Breast epithelium (tissue), 4 donors: ENCODE measurements at regions not wholly inside any gene's neighbourhood (a gene's known extent, or its start where the extent isn't known, plus 50 kb on each side); places are given as distances from the start of the nearest gene placed in this dataset.
A peak's percentile ranks its signal among the peaks of the same experiment; 100 is the strongest.

Experiments
- DNase-seq, 2 donors: peaks; one replicate each; pipeline ENCODE4 v3.0.0-alpha.2; 2019; ENCODE audit warnings: low spot score in 2 of 2
- H3K27ac ChIP-seq, 2 donors: fragments of 200-600 bp; sonication (generic) in 1 of 2; one replicate each; pipeline ENCODE4 v1.5.1; 2016 to 2019; ENCODE audit warnings: mild to moderate bottlenecking in 1 of 2
- H3K27me3 ChIP-seq, 2 donors: fragments of 200-600 bp; sonication (generic) in 1 of 2; one replicate each; pipeline versions ENCODE4 v1.5.1 to v1.6.0; 2017 to 2019; ENCODE audit warnings: control low read depth in 1 of 2, mild to moderate bottlenecking in 1 of 2
- H3K36me3 ChIP-seq: fragments of 200-600 bp; one replicate; pipeline ENCODE4 v1.5.1; 2019
- H3K4me1 ChIP-seq, 2 donors: fragments of 200-600 bp; sonication (generic); one replicate each; pipeline ENCODE4 v1.5.1; 2016 to 2019; ENCODE audit warnings: control low read depth in 1 of 2
- H3K4me3 ChIP-seq, 3 donors: fragments of 200-600 bp; sonication (generic); 1 replicate in 2 of 3; 2 replicates in 1 of 3; pipeline ENCODE4 v1.5.1; 2016 to 2019; ENCODE audit warnings: mild to moderate bottlenecking in 3 of 3, moderate library complexity in 2 of 3
- H3K9me3 ChIP-seq, 2 donors: fragments of 200-600 bp; sonication (generic) in 1 of 2; one replicate each; pipeline ENCODE4 v1.5.1; 2016 to 2019; ENCODE audit warnings: control low read depth in 1 of 2
- POLR2A ChIP-seq: fragments of 450-650 bp; IDR thresholded peaks from one replicate; pipeline ENCODE4 v1.6.1; 2016; ENCODE audit warnings: antibody characterized with exemption, mild to moderate bottlenecking, moderate library complexity
- POLR2AphosphoS5 ChIP-seq, 3 donors: sonication (generic); formaldehyde crosslinking; IDR thresholded peaks; one replicate each; pipeline ENCODE4 v1.6.1; 2017; ENCODE audit warnings: antibody characterized with exemption in 3 of 3
- intact Hi-C: fragments of 100-400 bp; cut with DNase I; formaldehyde crosslinking; loops from one replicate; pipeline ENCODE4 v1.15.1; 2023; ENCODE audit warnings: low total_unique reads
- TF ChIP-seq, protein P1 (sequence below), 3 donors: fragments of 450-650 bp; IDR thresholded peaks; one replicate each; pipeline ENCODE4 v1.5.1; 2016 to 2017; ENCODE audit warnings: antibody characterized with exemption in 3 of 3, mild to moderate bottlenecking in 3 of 3, moderate library complexity in 3 of 3

DNA sequence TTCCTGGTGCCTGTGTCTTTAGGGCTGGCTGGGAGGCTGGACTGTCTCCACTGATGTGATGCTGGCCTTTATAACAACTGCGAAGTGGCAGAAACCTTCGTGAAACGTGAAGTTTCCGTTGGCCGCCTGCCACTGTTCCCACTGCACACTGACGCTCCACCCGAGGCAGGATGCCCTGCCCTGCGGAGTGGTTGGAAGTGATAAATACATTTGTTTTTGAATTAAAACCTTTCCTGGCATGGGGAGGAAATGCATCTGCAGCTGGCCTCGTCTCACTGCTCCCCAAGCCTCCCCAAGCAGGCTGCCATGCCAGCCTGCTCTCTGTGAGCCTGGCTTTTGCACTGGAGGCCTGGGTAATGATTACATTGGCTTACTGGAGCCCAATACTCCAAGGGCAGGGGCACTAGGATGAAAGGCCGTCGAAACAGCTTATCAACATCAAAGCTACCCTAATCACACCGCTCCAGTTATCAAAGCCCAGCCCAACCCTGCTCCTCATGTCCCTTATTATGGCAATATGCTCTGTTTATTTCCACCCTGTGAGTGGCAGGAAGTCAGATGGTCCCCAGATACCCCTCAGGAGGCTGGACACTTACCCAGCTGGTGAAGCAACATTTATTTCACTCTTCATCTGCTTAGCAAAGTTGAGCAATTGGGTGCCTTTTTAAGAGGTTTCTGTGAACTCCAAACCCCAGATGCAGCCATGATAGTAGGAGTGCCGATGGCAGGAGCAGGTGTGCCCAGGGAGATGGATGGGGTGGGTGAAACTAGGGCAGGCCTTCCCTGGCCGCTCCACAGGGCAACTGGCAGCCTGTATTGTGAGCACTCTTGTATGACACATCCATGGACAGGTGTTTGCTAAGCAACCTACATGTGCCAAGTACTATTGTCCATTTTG, 97.4 kb upstream of the ITGA6 start:
- Histone ChIP-seq H3K9me3 (no peaks in the 10 kb centered on the region), H3K36me3 (no peaks in the 10 kb centered on the region), H3K27ac (peak overlapping the region; percentile 11 to 79), H3K4me1 (no peaks in the 10 kb centered on the region), H3K4me3 (no peak overlapping the region), H3K27me3 (no peaks in the 10 kb centered on the region)
- intact Hi-C loops = no loop called here
- DNase-seq = peak in 1 of 2 donors; percentile 64
- TF ChIP-seq, protein P1, sequence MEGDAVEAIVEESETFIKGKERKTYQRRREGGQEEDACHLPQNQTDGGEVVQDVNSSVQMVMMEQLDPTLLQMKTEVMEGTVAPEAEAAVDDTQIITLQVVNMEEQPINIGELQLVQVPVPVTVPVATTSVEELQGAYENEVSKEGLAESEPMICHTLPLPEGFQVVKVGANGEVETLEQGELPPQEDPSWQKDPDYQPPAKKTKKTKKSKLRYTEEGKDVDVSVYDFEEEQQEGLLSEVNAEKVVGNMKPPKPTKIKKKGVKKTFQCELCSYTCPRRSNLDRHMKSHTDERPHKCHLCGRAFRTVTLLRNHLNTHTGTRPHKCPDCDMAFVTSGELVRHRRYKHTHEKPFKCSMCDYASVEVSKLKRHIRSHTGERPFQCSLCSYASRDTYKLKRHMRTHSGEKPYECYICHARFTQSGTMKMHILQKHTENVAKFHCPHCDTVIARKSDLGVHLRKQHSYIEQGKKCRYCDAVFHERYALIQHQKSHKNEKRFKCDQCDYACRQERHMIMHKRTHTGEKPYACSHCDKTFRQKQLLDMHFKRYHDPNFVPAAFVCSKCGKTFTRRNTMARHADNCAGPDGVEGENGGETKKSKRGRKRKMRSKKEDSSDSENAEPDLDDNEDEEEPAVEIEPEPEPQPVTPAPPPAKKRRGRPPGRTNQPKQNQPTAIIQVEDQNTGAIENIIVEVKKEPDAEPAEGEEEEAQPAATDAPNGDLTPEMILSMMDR (IDR thresholded peaks at IDR 0.05) = no peak
- peak; percentile 15 to 49 (median 37) for TF ChIP-seq POLR2AphosphoS5 (IDR thresholded peaks at IDR 0.05)

DNA sequence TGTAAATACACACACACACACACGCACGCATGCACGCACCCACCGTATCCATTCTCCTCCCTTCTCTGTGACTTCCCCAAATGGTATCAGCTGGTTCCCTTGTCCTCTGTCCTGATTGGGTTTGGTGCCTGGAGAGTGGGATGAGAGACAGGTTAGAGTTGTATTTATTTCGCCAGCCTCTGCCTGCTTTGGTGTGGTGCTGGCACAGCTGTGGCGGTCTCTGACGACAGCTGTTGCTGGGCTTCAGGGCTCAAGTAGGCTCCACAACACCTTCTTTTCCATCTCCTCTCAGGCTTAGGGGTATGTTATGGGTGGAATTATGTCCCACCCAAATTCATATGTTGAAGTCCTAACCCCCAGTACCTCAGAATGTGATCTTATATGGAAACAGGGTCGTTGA, 94.9 kb upstream of the ITGA6 start:
- Histone ChIP-seq H3K4me3 (no peak overlapping the region), H3K36me3 (no peaks in the 10 kb centered on the region), H3K9me3 (no peaks in the 10 kb centered on the region), H3K27ac (no peak overlapping the region), H3K27me3 (no peaks in the 10 kb centered on the region), H3K4me1 (no peaks in the 10 kb centered on the region)
- TF ChIP-seq, protein P1 (IDR thresholded peaks at IDR 0.05) = no peak
- TF ChIP-seq POLR2AphosphoS5 (IDR thresholded peaks at IDR 0.05) (no peak), POLR2A (no peak)
- intact Hi-C loops = no loop called here
- DNase-seq = no peak

DNA sequence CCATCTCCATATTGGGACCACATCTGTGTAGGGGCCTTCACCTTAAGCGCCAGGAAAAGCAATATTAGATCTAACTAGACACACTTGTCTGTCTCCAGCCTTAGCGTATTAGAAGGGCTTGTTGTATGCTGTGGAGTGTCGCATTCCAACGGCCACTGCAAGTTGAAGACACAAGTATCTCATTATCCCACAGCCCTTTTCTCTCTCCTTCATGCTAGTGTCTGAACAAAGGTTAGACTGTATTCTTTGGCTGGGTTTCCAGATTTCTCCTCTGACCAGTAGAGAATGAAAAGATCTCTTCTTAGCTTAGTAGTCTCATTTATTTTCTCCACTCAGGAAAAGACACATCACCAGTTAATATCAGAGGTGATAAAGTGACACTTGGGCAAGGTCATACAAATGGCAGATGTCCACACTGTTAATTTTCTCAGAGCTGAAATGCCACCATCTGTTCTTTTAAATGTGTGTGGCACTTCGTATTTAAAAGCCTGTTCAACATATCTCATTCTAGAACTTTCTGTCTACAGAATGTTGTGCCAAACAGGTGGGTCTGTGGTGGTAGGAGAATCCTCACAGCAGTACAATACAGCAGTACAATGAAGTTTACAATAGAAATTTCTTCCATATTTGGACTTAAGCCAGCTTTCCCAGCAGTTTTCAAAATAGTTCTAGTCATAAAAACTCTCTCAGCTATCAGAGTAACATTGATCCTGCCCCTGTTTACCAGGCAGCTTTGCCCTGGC, 94.0 kb upstream of the ITGA6 start:
- no peaks in the 10 kb centered on the region for H3K36me3 ChIP-seq
- TF ChIP-seq, protein P1 (IDR thresholded peaks at IDR 0.05) = no peak
- TF ChIP-seq POLR2AphosphoS5 (IDR thresholded peaks at IDR 0.05) (no peak), POLR2A (no peak)
- no peak overlapping the region for H3K27ac ChIP-seq
- no peaks in the 10 kb centered on the region for H3K27me3 ChIP-seq
- no peaks in the 10 kb centered on the region for H3K4me1 ChIP-seq
- DNase-seq = no peak
- intact Hi-C loops = no loop called here
- H3K9me3 ChIP-seq = no peaks in the 10 kb centered on the region
- no peak overlapping the region for H3K4me3 ChIP-seq

DNA sequence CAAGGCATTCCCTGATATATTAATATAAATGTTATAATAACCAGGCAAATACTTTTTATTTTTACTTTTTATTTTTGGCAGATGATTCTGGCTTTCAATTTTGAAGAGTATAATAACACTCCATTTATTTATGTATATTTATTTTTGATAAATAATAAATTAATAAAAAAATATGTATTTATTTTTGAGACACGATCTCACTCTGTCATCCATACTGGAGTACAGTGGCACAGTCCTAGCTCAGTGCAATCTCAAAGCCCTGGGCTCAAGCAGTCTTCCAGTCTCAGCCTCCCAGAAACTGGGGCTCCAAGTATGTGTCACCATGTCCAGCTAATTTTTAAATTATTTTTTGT, 93.4 kb upstream of the ITGA6 start:
- no peak overlapping the region for H3K27ac ChIP-seq
- H3K27me3 ChIP-seq = no peaks in the 10 kb centered on the region
- H3K4me3 ChIP-seq = no peak overlapping the region
- intact Hi-C loops = no loop called here
- no peak for DNase-seq
- H3K36me3 ChIP-seq = no peaks in the 10 kb centered on the region
- no peaks in the 10 kb centered on the region for H3K4me1 ChIP-seq
- no peak for TF ChIP-seq POLR2AphosphoS5 (IDR thresholded peaks at IDR 0.05)
- TF ChIP-seq, protein P1 (IDR thresholded peaks at IDR 0.05) = no peak
- no peaks in the 10 kb centered on the region for H3K9me3 ChIP-seq

DNA sequence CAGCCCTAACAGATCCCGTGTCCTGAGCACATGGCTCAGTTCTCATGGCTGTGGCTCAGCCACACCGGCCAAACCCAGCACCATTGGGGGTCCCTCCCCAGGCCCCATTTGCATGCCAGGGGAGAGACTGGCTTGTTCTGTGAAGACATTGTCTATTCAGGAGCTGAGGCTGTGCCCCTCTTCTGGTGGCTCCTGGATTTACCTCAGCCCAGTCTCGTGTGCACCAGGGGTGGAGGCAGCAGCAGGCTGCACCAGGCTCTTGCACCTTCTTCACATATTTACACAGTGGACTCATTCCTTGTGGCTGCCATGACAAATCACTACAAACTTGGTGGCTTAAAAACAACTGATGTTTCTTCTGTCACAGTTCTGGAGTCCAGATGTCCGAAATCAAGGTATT, 92.4 kb upstream of the ITGA6 start:
- TF ChIP-seq, protein P1 (IDR thresholded peaks at IDR 0.05) = no peak
- TF ChIP-seq POLR2AphosphoS5 (IDR thresholded peaks at IDR 0.05) (no peak), POLR2A (no peak)
- H3K9me3 ChIP-seq = no peaks in the 10 kb centered on the region
- H3K27ac ChIP-seq = no peak overlapping the region
- H3K4me3 ChIP-seq = no peak overlapping the region
- DNase-seq = no peak
- H3K27me3 ChIP-seq = no peaks in the 10 kb centered on the region
- no peaks in the 10 kb centered on the region for H3K4me1 ChIP-seq
- intact Hi-C loops = no loop called here
- H3K36me3 ChIP-seq = no peaks in the 10 kb centered on the region
